Mesodermal cell (in vitro differentiated cells): ENCODE measurements at regions not wholly inside any gene's neighbourhood (a gene's known extent, or its start where the extent isn't known, plus 50 kb on each side); places are given as distances from the start of the nearest gene placed in this dataset.

ENCODE experiments used
- H3K27ac ChIP-seq: 2 replicates; pipeline ENCODE4 v1.7.0; 2013; ENCODE audit warnings: mild to moderate bottlenecking, low read depth, low read length, moderate library complexity; ENCODE audit not compliant: severe bottlenecking
- H3K36me3 ChIP-seq: 2 replicates; pipeline ENCODE4 v1.7.1; 2013; ENCODE audit warnings: mild to moderate bottlenecking, low read length, moderate library complexity; ENCODE audit not compliant: control insufficient read depth, insufficient read depth
- H3K4me1 ChIP-seq: one replicate; pipeline ENCODE4 v1.7.1; 2013; ENCODE audit warnings: mild to moderate bottlenecking, low read length; ENCODE audit not compliant: insufficient read depth, control insufficient read depth, poor library complexity, severe bottlenecking
- H3K4me3 ChIP-seq: 2 replicates; pipeline ENCODE4 v1.7.0; 2013; ENCODE audit warnings: low read length, control low read depth, mild to moderate bottlenecking; ENCODE audit not compliant: insufficient read depth, poor library complexity, severe bottlenecking; ENCODE audit errors: extremely low read depth
- H3K9me3 ChIP-seq: 2 replicates; pipeline ENCODE4 v1.7.1; 2013; ENCODE audit warnings: mild to moderate bottlenecking, low read length, moderate library complexity; ENCODE audit not compliant: control insufficient read depth
- WGBS, 2 experiments: methylation state at CpG; one replicate each; pipeline ENCODE4 v1.1.5; 2013; ENCODE audit warnings: missing lambda C conversion rate in 2 of 2; ENCODE audit not compliant: insufficient coverage in 2 of 2; 5-methylcytosine and 5-hydroxymethylcytosine counted together

GRCh38 chr13:62931853-62932252, 1516.2 kb upstream of the PCDH20 start:
- Histone ChIP-seq H3K4me1 (no peaks in the 10 kb centered on the region), H3K9me3 (no peaks in the 10 kb centered on the region), H3K27ac (no peak overlapping the region), H3K4me3 (no peak overlapping the region), H3K36me3 (no peaks in the 10 kb centered on the region)
- WGBS, 2 experiments = no CpG with 5 or more reads among the region's 1 CpG

- Histone ChIP-seq H3K27ac (no peak overlapping the region), H3K36me3 (no peaks in the 10 kb centered on the region), H3K4me3 (no peak overlapping the region), H3K4me1 (no peaks in the 10 kb centered on the region), H3K9me3 (no peaks in the 10 kb centered on the region)
Measured at GRCh38 chr13:62924395-62924794, 1508.7 kb upstream of the PCDH20 start.

- WGBS, 2 experiments = 78 to 81% methylated on average over 1 to 2 of the region's 2 CpGs
- H3K27ac ChIP-seq = no peak overlapping the region
- H3K4me3 ChIP-seq = no peak overlapping the region
- no peaks in the 10 kb centered on the region for H3K9me3 ChIP-seq
- H3K4me1 ChIP-seq = no peaks in the 10 kb centered on the region
- no peaks in the 10 kb centered on the region for H3K36me3 ChIP-seq
Measured at GRCh38 chr13:62920159-62920558, 1504.5 kb upstream of the PCDH20 start.

- no peaks in the 10 kb centered on the region for H3K36me3 ChIP-seq
- H3K27ac ChIP-seq = no peak overlapping the region
- no peaks in the 10 kb centered on the region for H3K9me3 ChIP-seq
- H3K4me1 ChIP-seq = no peaks in the 10 kb centered on the region
- H3K4me3 ChIP-seq = no peak overlapping the region
- 91 to 94% methylated on average over 8 to 9 of the region's 12 CpGs for WGBS, 2 experiments
Measured at GRCh38 chr13:62919491-62919890, 1503.8 kb upstream of the PCDH20 start.

- H3K4me1 ChIP-seq = no peaks in the 10 kb centered on the region
- H3K9me3 ChIP-seq = no peaks in the 10 kb centered on the region
- H3K4me3 ChIP-seq = no peak overlapping the region
- H3K36me3 ChIP-seq = no peaks in the 10 kb centered on the region
- H3K27ac ChIP-seq = no peak overlapping the region
- no CpG with 5 or more reads among the region's 4 CpGs for WGBS, 2 experiments
Measured at GRCh38 chr13:62910541-62911060, 1495.0 kb upstream of the PCDH20 start.

GRCh38 chr13:62908321-62908720, 1492.7 kb upstream of the PCDH20 start:
- Histone ChIP-seq H3K27ac (no peak overlapping the region), H3K9me3 (no peaks in the 10 kb centered on the region), H3K36me3 (no peaks in the 10 kb centered on the region), H3K4me1 (no peaks in the 10 kb centered on the region), H3K4me3 (no peak overlapping the region)
- 100% methylated on average over 1 of the region's 3 CpGs for WGBS, 2 experiments

- Histone ChIP-seq H3K27ac (no peak overlapping the region), H3K9me3 (no peaks in the 10 kb centered on the region), H3K4me3 (no peak overlapping the region), H3K36me3 (no peaks in the 10 kb centered on the region), H3K4me1 (no peaks in the 10 kb centered on the region)
Measured at GRCh38 chr13:62906896-62907295, 1491.2 kb upstream of the PCDH20 start.

- Histone ChIP-seq H3K36me3 (no peaks in the 10 kb centered on the region), H3K4me3 (no peak overlapping the region), H3K4me1 (no peaks in the 10 kb centered on the region), H3K27ac (no peak overlapping the region), H3K9me3 (no peaks in the 10 kb centered on the region)
Measured at GRCh38 chr13:62906469-62906868, 1490.8 kb upstream of the PCDH20 start.

GRCh38 chr13:62887046-62887445, 1471.4 kb upstream of the PCDH20 start:
- 88 to 93% methylated on average over 8 of the region's 8 CpGs for WGBS, 2 experiments
- Histone ChIP-seq H3K4me1 (no peaks in the 10 kb centered on the region), H3K9me3 (no peaks in the 10 kb centered on the region), H3K4me3 (no peak overlapping the region), H3K27ac (no peak overlapping the region), H3K36me3 (no peaks in the 10 kb centered on the region)

- H3K27ac ChIP-seq = no peak overlapping the region
- no peak overlapping the region for H3K4me3 ChIP-seq
- peaks cover 4% of the 10 kb centered on the region for H3K9me3 ChIP-seq
- H3K4me1 ChIP-seq = no peaks in the 10 kb centered on the region
- no peaks in the 10 kb centered on the region for H3K36me3 ChIP-seq
Measured at GRCh38 chr13:62879071-62879470, 1463.4 kb upstream of the PCDH20 start.

GRCh38 chr13:62875118-62875640, 1459.5 kb upstream of the PCDH20 start:
- no peak overlapping the region for H3K4me3 ChIP-seq
- H3K27ac ChIP-seq = no peak overlapping the region
- no peaks in the 10 kb centered on the region for H3K4me1 ChIP-seq
- no peaks in the 10 kb centered on the region for H3K36me3 ChIP-seq
- WGBS, 2 experiments = 89% methylated on average over 1 of the region's 2 CpGs; no CpG with 5 or more reads in 1 of the 2 experiments
- peaks cover 4% of the 10 kb centered on the region for H3K9me3 ChIP-seq

- H3K9me3 ChIP-seq = no peaks in the 10 kb centered on the region
- H3K27ac ChIP-seq = no peak overlapping the region
- no peaks in the 10 kb centered on the region for H3K4me1 ChIP-seq
- no peak overlapping the region for H3K4me3 ChIP-seq
- WGBS, 2 experiments = no CpG with 5 or more reads among the region's 3 CpGs
- H3K36me3 ChIP-seq = no peaks in the 10 kb centered on the region
Measured at GRCh38 chr13:62850331-62850730, 1434.7 kb upstream of the PCDH20 start.
